Vagina (tissue), 2 donors: ENCODE measurements at regions not wholly inside any gene's neighbourhood (a gene's known extent, or its start where the extent isn't known, plus 50 kb on each side); places are given as distances from the start of the nearest gene placed in this dataset.

Experiments used
- POLR2A ChIP-seq, 2 donors: fragments of 450-650 bp; IDR thresholded peaks; one replicate each; pipeline ENCODE4 v1.6.1; 2017; ENCODE audit warnings: antibody characterized with exemption in 2 of 2, mild to moderate bottlenecking in 2 of 2, moderate library complexity in 2 of 2
- TF ChIP-seq, protein P1 (sequence below), 3 experiments: fragments of 450-650 bp in 2 of 3; fragments of 200-600 bp in 1 of 3; sonication (generic) in 1 of 3; IDR thresholded peaks; one replicate each; pipeline ENCODE4 v1.5.1; 2017 to 2019; ENCODE audit warnings: antibody characterized with exemption in 3 of 3, mild to moderate bottlenecking in 2 of 3, moderate library complexity in 2 of 3

DNA sequence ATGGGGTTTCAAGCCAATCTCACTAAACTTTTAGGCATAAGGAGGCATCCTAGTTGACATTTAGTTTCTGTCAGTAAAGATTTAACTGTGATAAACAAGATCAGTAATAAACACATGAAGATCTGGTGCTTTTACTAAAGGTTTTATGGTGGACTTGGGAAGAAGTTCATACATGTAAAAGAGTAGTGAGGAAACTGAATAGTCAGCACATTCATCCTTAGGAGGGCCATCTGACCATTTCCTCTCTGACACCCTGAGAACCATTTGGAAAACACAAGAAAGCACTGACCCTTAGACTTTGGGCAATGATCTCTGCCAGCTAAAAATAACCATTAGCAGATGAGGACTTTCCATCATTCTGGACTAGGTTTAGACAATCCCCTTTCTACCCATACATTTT is 1040.9 kb downstream of the AGBL1 start:
- TF ChIP-seq, protein P1, sequence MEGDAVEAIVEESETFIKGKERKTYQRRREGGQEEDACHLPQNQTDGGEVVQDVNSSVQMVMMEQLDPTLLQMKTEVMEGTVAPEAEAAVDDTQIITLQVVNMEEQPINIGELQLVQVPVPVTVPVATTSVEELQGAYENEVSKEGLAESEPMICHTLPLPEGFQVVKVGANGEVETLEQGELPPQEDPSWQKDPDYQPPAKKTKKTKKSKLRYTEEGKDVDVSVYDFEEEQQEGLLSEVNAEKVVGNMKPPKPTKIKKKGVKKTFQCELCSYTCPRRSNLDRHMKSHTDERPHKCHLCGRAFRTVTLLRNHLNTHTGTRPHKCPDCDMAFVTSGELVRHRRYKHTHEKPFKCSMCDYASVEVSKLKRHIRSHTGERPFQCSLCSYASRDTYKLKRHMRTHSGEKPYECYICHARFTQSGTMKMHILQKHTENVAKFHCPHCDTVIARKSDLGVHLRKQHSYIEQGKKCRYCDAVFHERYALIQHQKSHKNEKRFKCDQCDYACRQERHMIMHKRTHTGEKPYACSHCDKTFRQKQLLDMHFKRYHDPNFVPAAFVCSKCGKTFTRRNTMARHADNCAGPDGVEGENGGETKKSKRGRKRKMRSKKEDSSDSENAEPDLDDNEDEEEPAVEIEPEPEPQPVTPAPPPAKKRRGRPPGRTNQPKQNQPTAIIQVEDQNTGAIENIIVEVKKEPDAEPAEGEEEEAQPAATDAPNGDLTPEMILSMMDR (IDR thresholded peaks at IDR 0.05), result no peak
- no peak for TF ChIP-seq POLR2A (IDR thresholded peaks at IDR 0.05)
